ENCODE measurements at regions not wholly inside any gene's neighbourhood (a gene's known extent, or its start where the extent isn't known, plus 50 kb on each side); places are given as distances from the start of the nearest gene placed in this dataset.

GRCh38 chr17:72565006-72565405 lies 444.2 kb downstream of the SOX9 start:
- intact Hi-C loops (cut with micrococcal nuclease) = no loop called here
- CTCF ChIA-PET = no interaction called here
- no TSS peak for BruUV-seq (replicated peaks)

GRCh38 chr17:72565758-72566157 lies 444.9 kb downstream of the SOX9 start:
- intact Hi-C loops (cut with micrococcal nuclease) = no loop called here

More at GRCh38 chr17:72565006-72565405, 444.2 kb downstream of the SOX9 start:
- DNase-seq (no peak), ATAC-seq (no peak)
- Histone ChIP-seq H3K4me2 (ENCODE audit: low read length) (no peak overlapping the region), H3K36me3 (ENCODE audit: low read depth, low read length) (peaks cover 6% of the 10 kb centered on the region; the same call in 1 of the 2 replicates), H3K9me3 (ENCODE audit: low read length) (no peaks in the 10 kb centered on the region), H2AFZ (ENCODE audit: low read length) (no peak overlapping the region), H3K4me3 (ENCODE audit: low read length) (no peak overlapping the region), H3K79me2 (ENCODE audit: low read length) (peaks cover 94% of the 10 kb centered on the region), H3K27me3 (ENCODE audit: low read length) (no peaks in the 10 kb centered on the region), H3K9me2 (replicated peaks; ENCODE audit: low read length) (no peaks in the 10 kb centered on the region), H3K4me1 (ENCODE audit: insufficient read depth, low read length) (peaks cover 15% of the 10 kb centered on the region), H3K27ac (ENCODE audit: low read length) (no peak overlapping the region), H4K20me1 (ENCODE audit: low read length) (peaks cover 72% of the 10 kb centered on the region), H3F3A (ENCODE audit: low read length, unreplicated experiment) (no peaks in the 10 kb centered on the region), H3K9ac (ENCODE audit: low read length) (no peak overlapping the region)
- POLR2A ChIA-PET (ENCODE audit: unreplicated experiment) = no interaction called here
- no peak for TF ChIP-seq EZH2 (IDR thresholded peaks at IDR 0.05; ENCODE audit: low read length, unreplicated experiment)
- no peak for TF ChIP-seq EZH2phosphoT487 (IDR thresholded peaks at IDR 0.05; ENCODE audit: borderline replicate concordance, low read length)
- no peak for TF ChIP-seq CTCF (conservative IDR thresholded peaks at IDR 0.05; ENCODE audit: low read depth, low read length)

GRCh38 chr17:72566671-72567484 lies 446.1 kb downstream of the SOX9 start:
- H3K4me1 ChIP-seq (ENCODE audit: insufficient read depth, low read length) = no peaks in the 10 kb centered on the region

More at GRCh38 chr17:72565758-72566157, 444.9 kb downstream of the SOX9 start:
- ChIA-PET CTCF (no interaction called here), POLR2A (ENCODE audit: unreplicated experiment) (no interaction called here)
- no peak overlapping the region for H2AFZ ChIP-seq (ENCODE audit: low read length)
- ATAC-seq (no peak), DNase-seq (no peak)
- H3K79me2 ChIP-seq (ENCODE audit: low read length) = peaks cover 94% of the 10 kb centered on the region
- BruUV-seq (replicated peaks) = no TSS peak
- H3K9me3 ChIP-seq (ENCODE audit: low read length) = no peaks in the 10 kb centered on the region
- H3K27me3 ChIP-seq (ENCODE audit: low read length) = no peaks in the 10 kb centered on the region
- no peaks in the 10 kb centered on the region for H3K9me2 ChIP-seq (replicated peaks; ENCODE audit: low read length)
- no peak overlapping the region for H3K9ac ChIP-seq (ENCODE audit: low read length)
- no peak overlapping the region for H3K4me3 ChIP-seq (ENCODE audit: low read length)
- H3K4me2 ChIP-seq (ENCODE audit: low read length) = no peak overlapping the region
- H3K27ac ChIP-seq (ENCODE audit: low read length) = no peak overlapping the region
- H3F3A ChIP-seq (ENCODE audit: low read length, unreplicated experiment) = no peaks in the 10 kb centered on the region
- peaks cover 10% of the 10 kb centered on the region for H3K4me1 ChIP-seq (ENCODE audit: insufficient read depth, low read length)
- peaks cover 75% of the 10 kb centered on the region for H4K20me1 ChIP-seq (ENCODE audit: low read length)
- no peak for TF ChIP-seq EZH2phosphoT487 (IDR thresholded peaks at IDR 0.05; ENCODE audit: borderline replicate concordance, low read length)
- H3K36me3 ChIP-seq (ENCODE audit: low read depth, low read length) = peaks cover 6% of the 10 kb centered on the region; the same call in 1 of the 2 replicates

More at GRCh38 chr17:72566671-72567484, 446.1 kb downstream of the SOX9 start:
- Histone ChIP-seq H3K9me2 (replicated peaks; ENCODE audit: low read length) (no peaks in the 10 kb centered on the region), H3K9me3 (ENCODE audit: low read length) (no peaks in the 10 kb centered on the region), H3K27ac (ENCODE audit: low read length) (no peak overlapping the region), H3K36me3 (ENCODE audit: low read depth, low read length) (peaks cover 6% of the 10 kb centered on the region; the same call in 1 of the 2 replicates), H3K79me2 (ENCODE audit: low read length) (peaks cover 93% of the 10 kb centered on the region), H3K27me3 (ENCODE audit: low read length) (no peaks in the 10 kb centered on the region), H3K4me3 (ENCODE audit: low read length) (no peak overlapping the region), H3K9ac (ENCODE audit: low read length) (no peak overlapping the region), H4K20me1 (ENCODE audit: low read length) (peaks cover 76% of the 10 kb centered on the region), H3F3A (ENCODE audit: low read length, unreplicated experiment) (no peaks in the 10 kb centered on the region), H3K4me2 (ENCODE audit: low read length) (no peak overlapping the region), H2AFZ (ENCODE audit: low read length) (no peak overlapping the region)
- ATAC-seq (no peak), DNase-seq (no peak)
- intact Hi-C loops (cut with micrococcal nuclease) = no loop called here
- BruUV-seq (replicated peaks) = no TSS peak
- POLR2A ChIA-PET (ENCODE audit: unreplicated experiment) = no interaction called here
- CTCF ChIA-PET = no interaction called here
- TF ChIP-seq CTCF (conservative IDR thresholded peaks at IDR 0.05; ENCODE audit: low read depth, low read length) = no peak
- no peak for TF ChIP-seq EZH2phosphoT487 (IDR thresholded peaks at IDR 0.05; ENCODE audit: borderline replicate concordance, low read length)
- TF ChIP-seq EZH2 (IDR thresholded peaks at IDR 0.05; ENCODE audit: low read length, unreplicated experiment) = no peak

All from PC-3 (cell line).